ENCODE measurements at regions not wholly inside any gene's neighbourhood (a gene's known extent, or its start where the extent isn't known, plus 50 kb on each side); places are given as distances from the start of the nearest gene placed in this dataset.

DNA sequence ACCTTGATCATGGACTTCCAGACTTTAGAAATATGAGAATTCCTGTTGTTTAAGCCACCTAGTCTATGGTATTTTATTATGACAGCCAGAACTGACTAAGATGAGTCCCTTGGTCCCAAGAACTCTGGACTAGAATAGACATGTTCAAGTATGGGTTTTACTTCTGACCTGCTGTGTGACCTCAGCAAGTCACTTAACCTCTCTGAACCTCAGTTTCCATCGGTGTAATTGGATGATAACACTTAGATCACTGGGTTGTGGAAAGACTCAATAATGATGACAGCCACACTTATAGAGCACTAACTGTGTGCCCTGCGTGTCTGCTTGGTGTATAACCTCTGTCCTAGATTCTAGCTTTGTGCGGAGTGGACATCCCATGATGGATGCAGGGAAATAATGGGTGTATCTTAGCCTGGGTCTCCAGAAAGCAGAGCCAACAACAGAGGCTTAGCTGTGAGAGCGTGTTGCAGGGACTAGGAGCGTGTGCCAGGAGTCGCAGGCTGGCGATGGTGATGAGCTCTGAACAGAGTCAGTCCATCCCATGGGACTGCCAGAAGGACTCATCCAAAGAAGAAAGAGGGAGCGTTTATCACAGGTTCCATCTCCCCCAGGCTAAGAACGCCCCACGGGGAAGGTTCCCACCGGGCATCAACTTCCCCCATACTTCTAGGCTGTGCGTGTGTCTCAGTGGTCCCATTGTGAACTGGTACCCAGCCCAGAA, 93.2 kb upstream of the TP53I11 start:
- Mint-ChIP-seq H3K9me3 (no peaks in the 10 kb centered on the region), H3K27ac (no peak overlapping the region), H3K36me3 (no peaks in the 10 kb centered on the region)

DNA sequence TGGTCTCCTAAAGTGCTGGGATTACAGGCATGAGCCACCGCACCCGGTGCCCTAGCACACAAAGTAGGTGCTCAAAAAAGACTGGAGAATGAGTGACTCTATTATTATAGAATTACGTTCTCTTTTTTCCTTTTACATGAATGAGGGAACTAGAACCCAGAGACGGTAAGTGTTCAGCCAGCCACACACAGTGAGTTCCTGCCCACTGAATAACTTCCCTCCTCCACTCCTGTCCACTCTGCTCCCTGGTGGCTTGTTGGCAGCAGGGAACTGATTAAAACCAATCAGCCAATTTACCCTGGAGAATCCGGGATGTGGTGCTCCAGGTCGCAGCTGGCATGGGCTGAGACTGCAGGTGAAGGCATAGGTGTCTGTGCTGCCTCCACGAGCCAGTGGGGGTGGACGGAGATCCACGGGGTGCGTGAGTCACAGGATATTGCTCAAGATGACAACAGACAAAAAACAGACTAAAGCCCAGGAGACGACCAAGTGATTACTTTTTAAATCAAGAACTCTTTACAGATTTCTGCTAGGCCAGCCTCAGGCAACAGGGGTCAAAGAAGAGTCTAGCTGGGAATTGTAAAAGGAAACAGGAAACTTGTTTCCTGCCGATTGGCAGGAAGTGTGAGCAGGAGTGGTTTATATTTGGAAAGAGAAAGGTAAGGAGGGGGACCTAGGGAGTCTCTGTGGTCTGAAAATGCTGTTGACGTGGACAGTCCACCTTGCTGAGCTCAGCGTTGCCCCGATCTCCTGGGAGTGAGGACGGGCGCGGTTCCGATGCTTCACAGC, 95.2 kb upstream of the TP53I11 start:
- no peak overlapping the region for H3K4me3 Mint-ChIP-seq
- peaks cover 7% of the 10 kb centered on the region for H3K27me3 Mint-ChIP-seq
- no peak overlapping the region for H3K27ac Mint-ChIP-seq
- peaks cover 2% of the 10 kb centered on the region for H3K9me3 Mint-ChIP-seq
- POLR2A ChIA-PET, result no interaction called here
- H3K36me3 Mint-ChIP-seq, result peaks cover 1% of the 10 kb centered on the region
- peaks cover 9% of the 10 kb centered on the region for H3K4me1 Mint-ChIP-seq
- DNase-seq, result no peak
- no peak for ATAC-seq (ENCODE audit: low read depth)

More for the DNA sequence above, 93.2 kb upstream of the TP53I11 start:
- POLR2A ChIA-PET, result interaction anchor here (1.1 kb wide), 1 partner anchor 36 kb away, joined by 3 read pairs; no protein-coding TSS in a partner anchor
- peaks cover 9% of the 10 kb centered on the region for H3K4me1 Mint-ChIP-seq
- ATAC-seq (ENCODE audit: low read depth) (no peak), DNase-seq (no peak)
- peaks cover 6% of the 10 kb centered on the region for H3K27me3 Mint-ChIP-seq
- H3K4me3 Mint-ChIP-seq, result no peak overlapping the region

DNA sequence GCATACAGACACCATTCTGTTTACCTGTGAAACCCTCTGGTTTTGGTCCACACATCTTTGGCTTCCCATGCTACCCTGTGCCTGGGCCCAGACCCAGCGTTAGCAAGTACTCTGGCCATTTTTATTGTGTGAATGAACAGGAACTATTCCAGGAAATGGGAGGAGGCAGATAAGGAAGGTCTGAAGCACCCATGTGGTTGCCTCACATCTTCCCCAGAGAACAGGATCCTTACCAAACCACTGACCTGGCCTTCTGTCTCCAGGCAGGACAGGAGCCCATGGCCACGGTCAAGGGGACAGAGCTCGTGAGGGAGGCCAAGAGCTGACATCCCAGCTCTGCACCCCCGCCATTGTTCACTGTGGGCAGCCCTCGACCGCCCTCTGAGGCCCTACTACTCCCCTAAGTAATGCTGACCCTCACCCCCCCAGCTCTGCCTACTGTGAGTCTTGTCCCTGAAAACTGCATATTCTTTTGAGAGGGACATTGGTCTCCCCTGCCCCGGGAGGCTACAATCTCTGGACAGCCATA, 97.7 kb upstream of the TP53I11 start:
- Mint-ChIP-seq H3K27ac (no peak overlapping the region), H3K9me3 (peaks cover 2% of the 10 kb centered on the region), H3K27me3 (peaks cover 7% of the 10 kb centered on the region), H3K4me1 (peaks cover 9% of the 10 kb centered on the region), H3K4me3 (no peak overlapping the region), H3K36me3 (peaks cover 1% of the 10 kb centered on the region)
- POLR2A ChIA-PET, result no interaction called here
- ATAC-seq (ENCODE audit: low read depth) (no peak), DNase-seq (no peak)

DNA sequence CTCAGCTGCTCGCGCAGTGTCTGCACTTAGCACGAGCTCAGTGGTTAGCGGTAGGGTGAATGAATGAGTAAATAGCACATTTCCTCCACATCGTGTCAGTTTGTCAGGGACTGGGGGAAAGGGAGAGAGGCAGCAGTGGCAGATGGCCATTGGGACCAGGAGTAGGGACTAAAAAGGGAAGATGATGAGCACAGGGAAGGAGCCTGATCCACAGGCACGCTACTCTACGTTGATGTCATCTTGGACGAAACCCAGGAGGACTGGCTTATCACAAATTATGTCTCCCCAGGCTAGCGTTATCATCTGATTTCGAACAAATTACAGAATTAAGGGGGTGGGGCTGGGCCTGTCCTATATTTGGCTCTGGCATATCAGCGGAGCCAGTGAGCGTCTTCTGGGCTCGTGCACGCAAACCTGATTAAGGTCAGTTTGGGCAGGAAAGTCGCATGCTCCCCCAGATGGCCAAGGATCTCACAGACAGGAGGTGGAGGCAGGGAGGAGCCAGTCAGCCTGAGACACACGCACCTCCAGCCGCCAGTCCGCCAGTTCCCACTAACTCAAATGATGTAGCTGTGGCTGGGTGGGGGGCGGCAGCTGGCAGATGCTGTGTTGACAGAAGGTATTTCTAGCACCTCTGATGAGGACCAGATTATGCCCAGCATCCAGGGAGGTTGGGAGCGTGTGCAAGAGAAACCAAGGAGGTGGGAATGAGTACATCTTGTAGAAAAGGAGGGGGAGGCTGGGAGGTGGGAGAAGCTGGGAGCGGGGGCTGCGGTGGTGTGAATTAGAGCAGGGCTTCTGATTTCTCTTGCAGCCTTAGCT, 97.4 kb upstream of the PRDM11 start:
- Mint-ChIP-seq H3K27ac (no peak overlapping the region), H3K4me1 (peaks cover 9% of the 10 kb centered on the region), H3K36me3 (peaks cover 1% of the 10 kb centered on the region), H3K27me3 (peaks cover 7% of the 10 kb centered on the region), H3K9me3 (peaks cover 2% of the 10 kb centered on the region), H3K4me3 (no peak overlapping the region)
- ATAC-seq (ENCODE audit: low read depth), result no peak
- POLR2A ChIA-PET, result no interaction called here
- DNase-seq, result no peak

DNA sequence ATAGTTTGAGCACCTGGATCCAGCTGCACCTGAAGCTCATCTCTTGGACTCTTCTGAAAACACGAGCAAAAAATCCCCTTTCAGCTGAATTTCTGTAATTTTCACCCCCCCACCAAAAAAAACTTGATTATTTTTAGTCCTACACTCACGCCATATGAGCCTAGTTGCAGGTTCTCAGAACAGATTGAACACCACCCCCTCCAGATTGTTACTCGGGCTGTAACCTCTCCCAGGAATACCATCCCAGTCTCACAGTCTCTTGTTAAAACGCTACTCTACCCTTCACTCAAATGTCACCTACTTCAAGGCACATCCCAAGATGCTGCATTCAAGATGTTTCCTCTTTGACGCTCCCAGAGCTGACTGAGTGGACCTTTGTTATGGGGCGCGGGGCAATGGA, 96.3 kb upstream of the PRDM11 start:
- H3K36me3 Mint-ChIP-seq, result peaks cover 1% of the 10 kb centered on the region
- ATAC-seq (ENCODE audit: low read depth) (no peak), DNase-seq (no peak)
- H3K4me3 Mint-ChIP-seq, result no peak overlapping the region
- peaks cover 9% of the 10 kb centered on the region for H3K4me1 Mint-ChIP-seq
- H3K27ac Mint-ChIP-seq, result no peak overlapping the region
- H3K27me3 Mint-ChIP-seq, result peaks cover 7% of the 10 kb centered on the region
- POLR2A ChIA-PET, result no interaction called here
- peaks cover 2% of the 10 kb centered on the region for H3K9me3 Mint-ChIP-seq

DNA sequence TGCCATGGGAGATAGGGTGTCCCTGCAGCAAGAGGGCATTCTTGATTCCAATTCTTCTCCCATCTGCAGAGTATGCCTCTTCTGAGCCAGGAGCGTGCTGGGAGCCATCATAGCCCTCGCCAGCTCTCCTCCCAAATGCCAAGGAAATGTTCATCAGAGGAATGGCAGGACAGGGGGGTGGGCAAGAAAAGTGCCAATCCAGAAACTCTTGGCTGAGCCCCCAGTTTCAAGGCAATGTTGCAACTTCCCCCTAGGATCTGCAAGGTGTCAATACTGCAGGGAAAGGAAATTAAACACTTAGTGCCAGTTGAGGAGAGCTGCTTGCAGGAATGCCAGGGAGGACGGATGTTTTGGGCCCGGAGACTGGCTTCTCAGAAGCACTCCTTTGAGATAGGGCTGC, 94.8 kb upstream of the PRDM11 start:
- no peak overlapping the region for H3K4me3 Mint-ChIP-seq
- no peak for ATAC-seq (ENCODE audit: low read depth)
- no peak overlapping the region for H3K27ac Mint-ChIP-seq
- peaks cover 5% of the 10 kb centered on the region for H3K27me3 Mint-ChIP-seq
- POLR2A ChIA-PET, result no interaction called here
- no peak for DNase-seq
- H3K36me3 Mint-ChIP-seq, result peaks cover 1% of the 10 kb centered on the region
- peaks cover 1% of the 10 kb centered on the region for H3K4me1 Mint-ChIP-seq
- H3K9me3 Mint-ChIP-seq, result peaks cover 2% of the 10 kb centered on the region

DNA sequence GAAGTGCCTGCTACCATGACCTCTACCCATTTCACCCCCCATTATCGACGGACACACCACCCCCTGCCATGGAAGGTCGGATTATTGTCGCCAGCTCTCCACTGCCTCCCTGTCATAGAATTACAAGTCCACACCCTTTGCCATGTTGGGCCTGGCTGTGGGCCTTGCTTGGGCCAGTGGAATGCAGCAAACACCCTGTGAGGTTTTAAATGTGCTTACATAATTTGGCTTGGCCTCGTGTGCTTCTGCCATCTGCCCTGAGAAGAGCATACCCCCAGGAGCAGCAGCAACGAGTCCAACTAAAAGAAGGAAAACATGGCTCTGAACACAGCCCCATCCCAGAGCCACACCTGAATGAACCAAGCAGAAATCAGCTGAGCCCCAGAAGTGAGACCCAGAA, 94.1 kb upstream of the PRDM11 start:
- H3K9me3 Mint-ChIP-seq, result peaks cover 2% of the 10 kb centered on the region
- no peaks in the 10 kb centered on the region for H3K4me1 Mint-ChIP-seq
- DNase-seq (no peak), ATAC-seq (ENCODE audit: low read depth) (no peak)
- no peak overlapping the region for H3K27ac Mint-ChIP-seq
- POLR2A ChIA-PET, result no interaction called here
- peaks cover 5% of the 10 kb centered on the region for H3K27me3 Mint-ChIP-seq
- peaks cover 1% of the 10 kb centered on the region for H3K36me3 Mint-ChIP-seq
- no peak overlapping the region for H3K4me3 Mint-ChIP-seq

DNA sequence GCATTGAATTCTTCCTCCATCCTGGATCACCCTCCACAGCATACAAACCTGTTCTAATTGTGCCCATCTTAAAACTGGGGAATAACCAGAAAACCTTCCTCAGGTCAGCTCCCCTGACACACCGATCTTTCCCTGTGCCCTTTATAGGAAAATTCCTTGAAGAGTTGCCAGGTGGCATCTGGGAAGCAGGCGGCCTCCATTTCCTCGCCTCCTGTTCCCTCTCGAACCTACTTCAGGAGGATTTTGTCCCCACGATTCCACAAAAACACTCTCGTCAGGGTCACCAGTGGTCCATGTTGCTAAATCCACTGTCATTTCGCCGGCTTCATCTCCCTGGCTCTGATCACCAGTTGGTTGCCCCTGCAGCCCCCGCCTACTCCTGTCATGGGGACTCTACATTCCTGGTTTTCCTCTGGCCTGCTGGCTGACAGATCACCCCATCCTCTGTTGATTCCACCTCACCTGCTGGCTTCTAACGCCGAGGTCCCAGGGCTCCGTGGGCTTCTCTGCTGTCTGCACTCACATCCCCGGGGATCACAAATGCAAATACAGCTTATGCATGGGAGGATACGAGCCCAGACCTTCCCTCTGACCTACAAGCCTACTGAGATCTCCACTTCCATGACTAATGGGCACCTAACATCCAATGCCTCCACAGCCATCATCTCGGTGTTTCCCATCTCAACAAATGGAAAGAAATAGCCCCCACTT, 92.5 kb upstream of the PRDM11 start:
- DNase-seq (no peak), ATAC-seq (ENCODE audit: low read depth) (no peak)
- POLR2A ChIA-PET, result no interaction called here
- Mint-ChIP-seq H3K4me1 (peaks cover 1% of the 10 kb centered on the region), H3K27me3 (peaks cover 4% of the 10 kb centered on the region), H3K36me3 (peaks cover 1% of the 10 kb centered on the region), H3K4me3 (no peak overlapping the region), H3K27ac (no peak overlapping the region), H3K9me3 (peaks cover 2% of the 10 kb centered on the region)

DNA sequence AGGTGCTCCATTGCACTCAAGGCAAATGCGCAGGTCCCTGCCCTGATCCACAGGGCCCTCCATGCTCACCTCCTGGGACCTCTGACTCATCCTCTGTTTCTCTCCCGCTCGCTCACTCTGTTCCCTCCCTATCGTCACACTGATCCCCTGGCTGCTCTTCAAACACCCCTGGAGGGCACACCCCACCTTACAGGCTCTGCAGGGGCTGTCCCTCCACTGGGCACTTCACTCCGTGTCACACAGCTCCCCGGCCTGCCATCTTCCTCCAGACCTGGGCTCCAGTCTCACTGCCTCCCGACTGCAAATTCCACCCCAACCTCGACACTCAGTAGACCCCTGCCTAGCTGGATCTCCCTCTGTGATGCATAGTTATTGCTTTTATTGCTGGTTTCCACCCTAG, 91.5 kb upstream of the PRDM11 start:
- POLR2A ChIA-PET, result no interaction called here
- DNase-seq, result no peak

DNA sequence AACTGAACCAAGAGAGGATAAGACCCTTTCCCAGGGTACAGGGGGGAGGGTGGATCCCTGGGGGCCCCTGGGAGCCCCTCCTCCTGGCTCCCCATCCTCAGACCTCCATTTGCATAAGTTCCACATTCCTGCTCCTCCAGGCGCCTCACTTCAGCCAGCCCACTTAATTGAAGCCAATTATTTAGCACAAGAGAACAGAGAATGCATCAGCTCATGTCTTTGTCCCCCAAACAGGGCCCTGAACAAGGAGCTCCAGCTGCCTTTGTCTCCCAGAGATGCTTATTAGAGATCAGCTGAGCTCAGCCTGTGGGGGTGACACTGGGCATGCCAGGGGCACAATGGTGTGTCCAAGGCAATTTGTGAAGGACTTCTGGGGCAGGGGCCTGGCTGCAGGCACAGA, 89.9 kb upstream of the PRDM11 start:
- Mint-ChIP-seq H3K27me3 (peaks cover 7% of the 10 kb centered on the region), H3K4me3 (no peak overlapping the region), H3K36me3 (no peaks in the 10 kb centered on the region), H3K4me1 (peaks cover 1% of the 10 kb centered on the region), H3K9me3 (no peaks in the 10 kb centered on the region), H3K27ac (no peak overlapping the region)
- no peak for DNase-seq
- POLR2A ChIA-PET, result no interaction called here
- no peak for ATAC-seq (ENCODE audit: low read depth)

More for the DNA sequence above, 91.5 kb upstream of the PRDM11 start:
- peaks cover 1% of the 10 kb centered on the region for H3K4me1 Mint-ChIP-seq
- peaks cover 2% of the 10 kb centered on the region for H3K9me3 Mint-ChIP-seq
- H3K36me3 Mint-ChIP-seq, result no peaks in the 10 kb centered on the region
- no peak overlapping the region for H3K27ac Mint-ChIP-seq
- no peak for ATAC-seq (ENCODE audit: low read depth)
- no peak overlapping the region for H3K4me3 Mint-ChIP-seq
- H3K27me3 Mint-ChIP-seq, result peaks cover 5% of the 10 kb centered on the region

DNA sequence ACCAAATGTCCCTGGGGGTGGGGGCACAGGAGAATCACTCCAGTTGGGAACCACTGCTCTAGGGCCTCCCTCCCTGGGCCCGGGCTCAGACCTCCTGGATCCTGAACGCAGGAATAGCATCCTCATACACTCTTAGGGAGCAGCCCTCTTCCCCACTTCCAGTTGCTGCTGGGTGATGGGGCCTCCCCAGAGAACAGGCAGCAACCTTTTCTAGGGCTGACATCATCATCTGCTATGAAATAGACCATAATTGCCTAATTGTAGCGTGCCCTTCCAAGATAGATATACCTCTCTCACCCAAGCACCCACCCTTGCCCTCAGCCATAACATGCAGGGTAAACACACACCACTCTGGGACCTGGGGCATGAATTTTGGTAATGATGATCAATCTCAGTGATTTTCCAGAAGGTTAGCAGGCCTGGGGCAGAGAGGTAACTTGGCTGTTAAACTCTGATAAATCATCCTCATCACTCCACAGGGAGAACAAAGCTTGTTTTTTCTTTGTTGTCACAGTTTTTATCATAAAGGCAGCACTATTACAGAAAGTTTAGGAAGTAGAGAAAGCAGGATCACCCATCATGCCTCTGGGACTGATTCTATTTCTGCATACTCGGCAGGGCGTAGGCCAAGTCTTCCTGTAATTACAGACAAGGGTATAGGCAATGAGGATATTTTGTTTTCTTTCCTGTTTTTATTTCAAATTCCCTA, 88.3 kb upstream of the PRDM11 start:
- H3K9me3 Mint-ChIP-seq, result peaks cover 2% of the 10 kb centered on the region
- no peak overlapping the region for H3K4me3 Mint-ChIP-seq
- H3K27ac Mint-ChIP-seq, result no peak overlapping the region

DNA sequence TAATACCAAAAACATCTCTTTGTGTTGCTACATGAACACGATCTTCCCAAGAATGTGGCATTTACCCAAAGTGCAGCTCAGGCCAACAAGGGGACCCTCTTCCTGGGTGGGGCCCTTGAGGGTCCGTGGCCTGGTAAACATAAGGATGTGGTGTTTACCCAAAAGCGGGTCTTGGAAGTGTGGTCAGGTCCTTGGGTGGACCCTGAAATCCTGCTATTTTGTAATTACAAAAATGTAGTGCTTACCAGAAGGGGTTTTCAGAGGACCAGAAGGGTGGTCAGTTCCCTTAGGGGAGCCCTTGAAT, 87.8 kb upstream of the PRDM11 start:
- Mint-ChIP-seq H3K9me3 (peaks cover 4% of the 10 kb centered on the region), H3K27me3 (peaks cover 7% of the 10 kb centered on the region), H3K4me3 (no peak overlapping the region), H3K4me1 (peaks cover 1% of the 10 kb centered on the region), H3K27ac (no peak overlapping the region), H3K36me3 (no peaks in the 10 kb centered on the region)
- no peak for DNase-seq
- POLR2A ChIA-PET, result no interaction called here
- no peak for ATAC-seq (ENCODE audit: low read depth)

More for the DNA sequence above, 88.3 kb upstream of the PRDM11 start:
- POLR2A ChIA-PET, result no interaction called here
- DNase-seq, result no peak
- Mint-ChIP-seq H3K4me1 (peaks cover 1% of the 10 kb centered on the region), H3K27me3 (peaks cover 7% of the 10 kb centered on the region), H3K36me3 (no peaks in the 10 kb centered on the region)
- ATAC-seq (ENCODE audit: low read depth), result no peak
